Fibroblast of pulmonary artery (primary cell): ENCODE measurements at regions not wholly inside any gene's neighbourhood (a gene's known extent, or its start where the extent isn't known, plus 50 kb on each side); places are given as distances from the start of the nearest gene placed in this dataset.

Experiments
- DNase-seq: peaks from one replicate; pipeline ENCODE4 v3.0.0-alpha.2; 2010; ENCODE audit warnings: low read depth
- H3K4me3 ChIP-seq: replicated peaks from 2 replicates; pipeline ENCODE4 v1.5.1; 2011; ENCODE audit warnings: low read depth, mild to moderate bottlenecking, control low read depth, low read length, moderate library complexity
- TF ChIP-seq, protein P1 (sequence below): IDR thresholded peaks from 2 replicates; pipeline ENCODE4 v1.5.1; 2011; ENCODE audit warnings: mild to moderate bottlenecking, control low read depth, low read length, inconsistent platforms; ENCODE audit errors: missing control alignments

DNA sequence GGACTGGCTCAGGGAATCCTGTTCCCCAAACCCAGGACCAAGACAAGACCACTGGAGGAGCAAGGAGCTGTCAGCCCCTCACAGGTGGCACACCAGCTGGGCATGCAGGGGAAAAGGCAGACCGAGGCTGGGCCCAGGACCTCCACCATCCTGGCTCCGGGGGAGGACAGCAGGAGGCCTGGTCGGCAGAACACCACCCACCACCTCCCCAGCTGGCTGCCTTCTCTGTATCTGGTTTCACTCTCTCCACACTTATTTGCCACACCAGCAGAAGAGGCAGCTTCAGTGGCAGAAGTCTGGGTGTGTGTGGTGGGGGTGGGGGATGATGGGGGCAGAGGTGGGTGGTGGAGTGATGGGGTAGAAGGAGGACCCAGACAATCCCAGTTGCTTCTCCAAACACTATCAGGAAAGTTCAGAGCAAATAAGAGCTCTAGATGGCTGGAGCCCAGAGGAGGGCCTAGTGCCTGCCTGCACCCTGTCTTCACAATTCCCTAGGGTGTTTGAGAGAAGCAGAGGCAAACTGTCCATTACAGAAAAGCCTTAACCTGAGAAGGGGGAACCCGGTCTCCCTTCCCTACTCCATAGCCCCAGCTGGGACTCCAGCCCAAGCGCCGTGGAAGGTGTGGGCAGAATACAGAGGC is 51.9 kb upstream of the CDON start:
- TF ChIP-seq, protein P1, sequence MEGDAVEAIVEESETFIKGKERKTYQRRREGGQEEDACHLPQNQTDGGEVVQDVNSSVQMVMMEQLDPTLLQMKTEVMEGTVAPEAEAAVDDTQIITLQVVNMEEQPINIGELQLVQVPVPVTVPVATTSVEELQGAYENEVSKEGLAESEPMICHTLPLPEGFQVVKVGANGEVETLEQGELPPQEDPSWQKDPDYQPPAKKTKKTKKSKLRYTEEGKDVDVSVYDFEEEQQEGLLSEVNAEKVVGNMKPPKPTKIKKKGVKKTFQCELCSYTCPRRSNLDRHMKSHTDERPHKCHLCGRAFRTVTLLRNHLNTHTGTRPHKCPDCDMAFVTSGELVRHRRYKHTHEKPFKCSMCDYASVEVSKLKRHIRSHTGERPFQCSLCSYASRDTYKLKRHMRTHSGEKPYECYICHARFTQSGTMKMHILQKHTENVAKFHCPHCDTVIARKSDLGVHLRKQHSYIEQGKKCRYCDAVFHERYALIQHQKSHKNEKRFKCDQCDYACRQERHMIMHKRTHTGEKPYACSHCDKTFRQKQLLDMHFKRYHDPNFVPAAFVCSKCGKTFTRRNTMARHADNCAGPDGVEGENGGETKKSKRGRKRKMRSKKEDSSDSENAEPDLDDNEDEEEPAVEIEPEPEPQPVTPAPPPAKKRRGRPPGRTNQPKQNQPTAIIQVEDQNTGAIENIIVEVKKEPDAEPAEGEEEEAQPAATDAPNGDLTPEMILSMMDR: no peak
- DNase-seq: no peak
- no peak overlapping the region for H3K4me3 ChIP-seq

DNA sequence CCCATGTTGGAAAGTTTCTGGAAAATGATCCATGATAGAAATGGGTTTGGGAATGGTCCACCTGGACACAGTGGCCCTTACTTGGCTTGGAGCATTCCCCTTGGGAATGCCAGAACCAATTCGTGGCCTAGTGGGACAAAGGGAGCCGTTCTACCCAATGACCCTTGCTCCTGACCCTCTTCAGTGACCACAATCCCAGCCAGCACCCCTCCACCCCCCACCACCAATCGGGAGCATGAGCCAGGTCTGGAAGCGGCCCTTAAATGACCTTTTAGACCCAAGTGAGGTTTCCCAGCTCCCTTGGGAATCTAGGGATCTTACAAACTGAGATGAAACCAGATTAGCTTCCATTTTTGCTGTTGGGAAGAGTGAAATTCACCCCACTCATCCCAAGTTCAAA is 51.3 kb upstream of the CDON start:
- TF ChIP-seq, protein P1: no peak
- DNase-seq: no peak
- no peak overlapping the region for H3K4me3 ChIP-seq

DNA sequence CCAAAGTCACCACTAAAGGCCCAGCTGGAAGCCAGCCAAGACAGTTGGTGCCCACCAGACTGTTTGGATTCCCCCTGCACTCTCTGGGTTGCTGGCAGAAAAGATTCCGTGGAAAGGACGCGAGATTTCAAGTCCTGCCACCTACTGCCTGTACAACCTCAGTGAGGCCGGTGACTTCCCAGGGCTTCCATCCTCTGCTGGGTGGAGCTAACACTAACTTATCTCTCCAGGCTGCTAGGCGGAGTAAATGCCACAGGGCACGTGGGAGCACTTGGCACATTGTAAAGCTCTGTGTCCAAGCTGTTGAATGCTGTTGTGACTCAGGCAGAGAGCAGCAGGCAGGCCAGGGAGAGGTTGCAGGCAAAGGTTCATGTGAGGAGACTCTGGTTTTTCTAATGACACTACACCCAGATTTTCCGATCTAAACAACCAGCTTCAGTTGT is 50.9 kb upstream of the CDON start:
- TF ChIP-seq, protein P1: no peak
- DNase-seq: peak; percentile 94

DNA sequence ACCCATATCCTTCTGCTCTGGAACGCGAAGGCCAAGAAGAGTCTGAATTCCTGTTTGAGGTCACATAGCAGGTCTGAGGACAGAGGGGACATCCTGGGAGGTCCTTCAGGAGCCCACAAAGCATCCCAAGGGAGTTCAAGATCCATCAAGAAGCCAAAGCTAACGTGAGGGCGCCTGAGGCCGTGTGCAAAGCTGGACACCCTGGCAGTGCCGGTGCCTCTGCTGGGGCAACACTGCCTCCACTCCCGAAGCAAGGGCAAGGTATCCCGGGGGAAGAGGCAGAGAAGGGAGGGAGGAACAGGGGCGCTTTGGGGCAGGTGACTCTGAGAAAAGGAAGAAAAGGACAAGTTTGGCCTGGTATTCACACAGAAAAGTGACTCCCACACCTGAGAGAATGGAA is 50.3 kb upstream of the CDON start:
- no peak overlapping the region for H3K4me3 ChIP-seq
- no peak for DNase-seq
- TF ChIP-seq, protein P1: no peak

More for the DNA sequence above, 50.9 kb upstream of the CDON start:
- H3K4me3 ChIP-seq: no peak overlapping the region

DNA sequence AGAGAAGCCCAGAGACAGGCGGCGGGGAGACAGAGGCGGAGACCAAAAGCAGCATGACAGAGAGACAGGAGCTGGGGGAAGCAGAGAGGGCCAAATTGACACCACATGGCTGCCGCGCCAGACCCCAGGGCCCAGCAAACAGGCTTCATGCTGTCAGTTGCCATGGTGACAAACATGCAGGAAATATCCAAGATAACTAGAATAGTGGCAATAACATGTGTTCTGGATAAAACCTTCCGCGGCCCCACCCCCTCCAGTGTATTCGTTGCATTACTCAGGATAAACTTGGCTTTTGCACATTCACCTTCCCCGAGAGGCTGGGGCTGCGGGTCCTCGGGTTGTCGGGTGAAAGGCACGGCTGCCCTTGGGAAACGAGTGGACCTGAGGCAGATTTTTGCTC is 49.9 kb upstream of the CDON start:
- peak; percentile 49 for DNase-seq
- H3K4me3 ChIP-seq: no peak overlapping the region

More for the DNA sequence above, 49.9 kb upstream of the CDON start:
- TF ChIP-seq, protein P1: no peak
